ENCODE measurements at regions not wholly inside any gene's neighbourhood (a gene's known extent, or its start where the extent isn't known, plus 50 kb on each side); places are given as distances from the start of the nearest gene placed in this dataset.
"Not testable (repeated sequence)": the region's sequence is repeated elsewhere in the genome, so short reads cannot be mapped to it uniquely, and the experiment has no call there.

DNA sequence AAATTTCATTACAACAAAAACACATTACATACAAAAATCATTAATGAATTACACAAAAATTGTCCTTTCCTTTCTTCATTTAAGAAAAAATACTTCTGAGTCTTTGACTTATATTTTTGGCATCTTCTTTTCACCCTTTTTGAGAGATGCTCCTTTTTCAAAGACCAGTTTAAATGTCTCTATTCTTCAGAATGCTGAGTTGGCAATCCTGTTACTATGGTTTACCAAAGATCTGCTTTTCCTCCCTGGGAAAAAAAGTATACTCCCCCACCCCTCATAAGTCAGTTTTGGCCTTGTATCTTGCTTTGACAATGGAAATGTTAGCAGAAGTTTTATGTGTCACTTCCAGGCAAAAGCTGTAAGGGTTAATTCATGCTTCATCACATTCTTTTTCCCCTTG is 198.4 kb upstream of the GRM3 start:
- Mint-ChIP-seq H3K4me3 (no peak overlapping the region), H3K27me3 (no peaks in the 10 kb centered on the region), H3K27ac (no peak overlapping the region), H3K9me3 (peaks cover 3% of the 10 kb centered on the region), H3K36me3 (no peaks in the 10 kb centered on the region), H3K4me1 (no peaks in the 10 kb centered on the region)
- DNase-seq (ENCODE audit: low spot score in 2 of 2) (no peak), ATAC-seq (ENCODE audit: low read depth) (no peak)

DNA sequence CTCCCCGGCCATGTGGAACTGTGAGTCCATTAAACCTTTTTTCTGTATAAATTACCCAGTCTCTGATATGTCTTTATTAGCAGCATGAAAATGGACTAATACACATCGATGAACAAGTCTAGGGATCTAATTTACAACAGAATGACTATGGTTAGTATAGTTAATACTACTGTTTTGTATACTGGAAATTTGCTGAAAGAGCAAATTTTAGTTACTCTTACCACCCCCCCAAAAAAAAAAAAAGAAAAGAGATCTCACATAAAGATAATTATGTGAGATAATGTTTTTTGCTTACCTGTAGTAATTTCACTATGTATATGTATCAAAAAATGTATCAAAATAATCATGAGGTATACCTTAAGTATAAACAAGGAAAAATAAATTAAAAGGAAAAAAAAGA is 199.5 kb upstream of the GRM3 start:
- ATAC-seq (ENCODE audit: low read depth) = no peak
- no peak for DNase-seq (ENCODE audit: low spot score in 2 of 2)
- Mint-ChIP-seq H3K4me1 (no peaks in the 10 kb centered on the region), H3K27ac (no peak overlapping the region), H3K36me3 (no peaks in the 10 kb centered on the region), H3K9me3 (peaks cover 3% of the 10 kb centered on the region), H3K27me3 (no peaks in the 10 kb centered on the region), H3K4me3 (no peak overlapping the region)

- ATAC-seq (ENCODE audit: low read depth); H3K9me3 Mint-ChIP-seq; H3K27me3 Mint-ChIP-seq; H3K4me1 Mint-ChIP-seq; DNase-seq (ENCODE audit: low spot score in 2 of 2); H3K4me3 Mint-ChIP-seq; H3K36me3 Mint-ChIP-seq; H3K27ac Mint-ChIP-seq: not testable (repeated sequence)
These were observed 203.3 kb upstream of the GRM3 start for GRCh38 chr7:86440420-86440819.

DNA sequence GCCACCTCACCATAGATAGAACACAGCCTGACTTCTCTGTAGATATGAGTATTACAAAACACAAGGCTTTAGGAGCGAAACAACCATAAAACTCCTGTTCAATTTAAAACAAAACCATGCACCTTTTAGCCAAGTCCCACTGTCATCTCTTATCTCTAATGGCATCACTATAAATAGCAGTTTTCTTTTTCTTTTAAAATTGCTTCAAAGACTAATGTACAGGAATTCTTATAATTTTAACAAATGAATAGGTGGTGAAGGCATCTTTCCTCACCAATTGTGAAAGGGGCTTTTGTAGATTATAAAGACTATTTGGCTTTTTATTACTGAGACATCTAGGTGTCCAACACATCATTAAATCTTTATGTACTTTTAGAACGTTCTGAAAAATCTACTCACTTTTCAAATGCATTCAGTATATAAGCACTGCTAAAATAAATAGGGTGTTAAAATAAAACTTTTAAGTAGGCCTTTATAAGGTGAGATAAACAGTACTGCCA is 205.7 kb upstream of the GRM3 start:
- H3K27ac Mint-ChIP-seq = no peak overlapping the region
- no peaks in the 10 kb centered on the region for H3K9me3 Mint-ChIP-seq
- no peak for DNase-seq (ENCODE audit: low spot score in 2 of 2)
- H3K27me3 Mint-ChIP-seq = no peaks in the 10 kb centered on the region
- H3K4me1 Mint-ChIP-seq = no peaks in the 10 kb centered on the region
- H3K36me3 Mint-ChIP-seq = no peaks in the 10 kb centered on the region
- no peak overlapping the region for H3K4me3 Mint-ChIP-seq
- no peak for ATAC-seq (ENCODE audit: low read depth)

DNA sequence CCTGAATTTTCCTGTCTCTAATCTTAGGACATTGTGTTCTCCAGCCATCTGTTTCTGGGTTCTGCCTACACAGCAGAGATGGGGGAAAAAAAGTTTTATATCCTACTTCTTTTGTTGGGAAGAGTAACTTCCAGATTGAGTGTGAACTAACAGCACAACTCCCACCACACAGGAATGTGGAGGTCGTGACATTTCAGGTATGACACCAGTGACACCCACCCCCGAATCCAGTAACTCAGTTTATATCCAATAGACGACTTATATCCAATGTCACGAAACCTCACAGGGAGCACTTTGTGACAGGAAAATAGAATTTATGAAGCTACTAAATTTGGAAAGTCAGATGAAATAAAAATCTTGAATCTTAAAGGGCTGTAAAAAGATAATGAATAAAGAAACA is 211.9 kb upstream of the GRM3 start:
- H3K27ac Mint-ChIP-seq = no peak overlapping the region
- ATAC-seq (ENCODE audit: low read depth) = no peak
- H3K4me3 Mint-ChIP-seq = no peak overlapping the region
- no peak for DNase-seq (ENCODE audit: low spot score in 2 of 2)
- H3K9me3 Mint-ChIP-seq = no peaks in the 10 kb centered on the region
- no peaks in the 10 kb centered on the region for H3K36me3 Mint-ChIP-seq
- no peaks in the 10 kb centered on the region for H3K27me3 Mint-ChIP-seq
- no peaks in the 10 kb centered on the region for H3K4me1 Mint-ChIP-seq

- Mint-ChIP-seq H3K4me1 (no peaks in the 10 kb centered on the region), H3K9me3 (no peaks in the 10 kb centered on the region)
- DNase-seq (ENCODE audit: low spot score in 2 of 2) = no peak
These were observed 231.9 kb upstream of the GRM3 start for GRCh38 chr7:86411814-86412213.

DNA sequence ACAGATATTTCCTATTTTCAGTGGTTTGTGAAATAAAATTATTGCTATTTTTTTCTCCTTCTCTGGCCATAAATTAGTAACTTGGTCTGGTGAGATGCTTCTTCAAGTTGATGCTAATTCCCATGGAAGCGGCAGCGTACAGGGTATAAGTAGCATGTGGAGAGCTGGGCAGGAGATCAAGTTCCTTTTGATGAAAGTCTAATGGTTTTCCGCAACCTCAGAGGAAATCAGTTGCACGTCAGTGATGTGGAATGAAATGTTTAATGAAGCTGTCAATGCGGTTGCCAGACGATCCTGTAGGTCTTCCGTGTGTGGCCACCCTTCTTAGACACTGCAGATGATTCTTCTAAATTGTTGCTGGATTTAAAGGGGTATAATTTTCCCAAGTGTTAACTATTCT is 236.4 kb upstream of the GRM3 start:
- no peaks in the 10 kb centered on the region for H3K36me3 Mint-ChIP-seq
- H3K27me3 Mint-ChIP-seq = no peaks in the 10 kb centered on the region
- DNase-seq (ENCODE audit: low spot score in 2 of 2) (no peak), ATAC-seq (ENCODE audit: low read depth) (no peak)
- H3K9me3 Mint-ChIP-seq = no peaks in the 10 kb centered on the region
- no peaks in the 10 kb centered on the region for H3K4me1 Mint-ChIP-seq
- H3K4me3 Mint-ChIP-seq = no peak overlapping the region
- no peak overlapping the region for H3K27ac Mint-ChIP-seq

More at GRCh38 chr7:86411814-86412213, 231.9 kb upstream of the GRM3 start:
- H3K27me3 Mint-ChIP-seq = no peaks in the 10 kb centered on the region
- no peak for ATAC-seq (ENCODE audit: low read depth)
- H3K4me3 Mint-ChIP-seq = no peak overlapping the region
- no peak overlapping the region for H3K27ac Mint-ChIP-seq
- H3K36me3 Mint-ChIP-seq = no peaks in the 10 kb centered on the region

GRCh38 chr7:86391813-86392212 is 251.9 kb upstream of the GRM3 start:
- Mint-ChIP-seq H3K27me3 (no peaks in the 10 kb centered on the region), H3K9me3 (peaks cover 9% of the 10 kb centered on the region), H3K4me1 (no peaks in the 10 kb centered on the region), H3K4me3 (no peak overlapping the region), H3K27ac (no peak overlapping the region), H3K36me3 (no peaks in the 10 kb centered on the region)
- DNase-seq (ENCODE audit: low spot score in 2 of 2) = no peak
- no peak for ATAC-seq (ENCODE audit: low read depth)

- not testable (repeated sequence) for H3K27ac Mint-ChIP-seq; DNase-seq (ENCODE audit: low spot score in 2 of 2); H3K4me3 Mint-ChIP-seq; H3K27me3 Mint-ChIP-seq; H3K9me3 Mint-ChIP-seq; H3K36me3 Mint-ChIP-seq; H3K4me1 Mint-ChIP-seq; ATAC-seq (ENCODE audit: low read depth)
These were observed 268.1 kb upstream of the GRM3 start for GRCh38 chr7:86375602-86376001.

DNA sequence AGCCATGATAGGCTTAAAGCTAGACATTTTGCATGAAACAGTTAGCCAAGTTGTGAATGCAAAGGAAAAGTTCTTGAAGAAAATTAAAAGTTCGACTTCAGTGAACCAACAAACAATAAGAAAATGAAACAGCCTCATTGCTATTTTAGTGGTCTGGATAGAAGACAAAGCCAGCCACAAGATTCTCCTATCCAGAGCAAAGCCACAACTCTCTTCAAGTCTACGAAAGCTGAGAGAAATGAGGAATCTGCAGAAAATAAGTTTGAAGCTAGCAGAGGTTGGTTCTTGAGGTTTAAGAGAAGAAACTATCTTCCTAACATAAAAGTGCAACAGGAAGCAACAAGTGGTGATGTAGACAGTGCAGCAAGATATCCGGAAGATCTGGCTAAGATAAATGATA is 271.4 kb upstream of the GRM3 start:
- H3K27ac Mint-ChIP-seq = no peak overlapping the region
- no peaks in the 10 kb centered on the region for H3K36me3 Mint-ChIP-seq
- ATAC-seq (ENCODE audit: low read depth) (no peak), DNase-seq (ENCODE audit: low spot score in 2 of 2) (no peak)
- H3K4me1 Mint-ChIP-seq = no peaks in the 10 kb centered on the region
- no peaks in the 10 kb centered on the region for H3K27me3 Mint-ChIP-seq
- H3K9me3 Mint-ChIP-seq = peaks cover 3% of the 10 kb centered on the region
- no peak overlapping the region for H3K4me3 Mint-ChIP-seq

DNA sequence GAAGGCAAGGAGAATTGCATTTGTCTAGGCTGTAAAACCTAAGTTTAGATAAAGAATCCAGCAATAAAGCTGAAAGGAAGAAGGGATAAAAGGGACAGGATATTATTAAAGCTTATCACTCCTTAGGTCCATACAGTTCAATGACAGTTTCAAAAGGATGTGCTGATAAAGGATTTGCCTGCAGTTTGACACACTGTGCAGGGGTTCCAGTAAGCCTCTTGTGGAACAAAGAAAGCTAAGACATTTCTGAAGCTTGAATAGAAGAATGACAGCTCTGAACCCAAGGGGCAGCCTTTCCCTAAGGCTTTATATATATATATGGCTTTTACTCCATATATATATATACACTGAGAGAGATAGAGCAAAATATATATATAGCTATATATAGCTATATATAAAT is 276.8 kb upstream of the GRM3 start:
- Mint-ChIP-seq H3K4me1 (no peaks in the 10 kb centered on the region), H3K27ac (no peak overlapping the region), H3K27me3 (no peaks in the 10 kb centered on the region), H3K4me3 (no peak overlapping the region), H3K9me3 (peaks cover 2% of the 10 kb centered on the region), H3K36me3 (no peaks in the 10 kb centered on the region)
- DNase-seq (ENCODE audit: low spot score in 2 of 2) (no peak), ATAC-seq (ENCODE audit: low read depth) (no peak)

GRCh38 chr7:86340407-86340806 is 303.3 kb upstream of the GRM3 start:
- H3K27ac Mint-ChIP-seq; DNase-seq (ENCODE audit: low spot score in 2 of 2); H3K27me3 Mint-ChIP-seq; H3K4me3 Mint-ChIP-seq; H3K4me1 Mint-ChIP-seq; ATAC-seq (ENCODE audit: low read depth); H3K36me3 Mint-ChIP-seq; H3K9me3 Mint-ChIP-seq: not testable (repeated sequence)

- H3K36me3 Mint-ChIP-seq = no peaks in the 10 kb centered on the region
- peaks cover 3% of the 10 kb centered on the region for H3K9me3 Mint-ChIP-seq
- H3K4me1 Mint-ChIP-seq = no peaks in the 10 kb centered on the region
- ATAC-seq (ENCODE audit: low read depth) (no peak), DNase-seq (ENCODE audit: low spot score in 2 of 2) (no peak)
- H3K4me3 Mint-ChIP-seq = no peak overlapping the region
- H3K27ac Mint-ChIP-seq = no peak overlapping the region
- no peaks in the 10 kb centered on the region for H3K27me3 Mint-ChIP-seq
These were observed 304.7 kb upstream of the GRM3 start for GRCh38 chr7:86339051-86339450.

GRCh38 chr7:86328801-86329433 is 314.8 kb upstream of the GRM3 start:
- H3K4me1 Mint-ChIP-seq = no peaks in the 10 kb centered on the region
- ATAC-seq (ENCODE audit: low read depth) (no peak), DNase-seq (ENCODE audit: low spot score in 2 of 2) (no peak)
- no peak overlapping the region for H3K27ac Mint-ChIP-seq
- H3K9me3 Mint-ChIP-seq = peaks cover 1% of the 10 kb centered on the region
- H3K27me3 Mint-ChIP-seq = no peaks in the 10 kb centered on the region
- H3K4me3 Mint-ChIP-seq = no peak overlapping the region
- H3K36me3 Mint-ChIP-seq = no peaks in the 10 kb centered on the region

- H3K4me3 Mint-ChIP-seq = no peak overlapping the region
- H3K27me3 Mint-ChIP-seq = no peaks in the 10 kb centered on the region
- peaks cover 1% of the 10 kb centered on the region for H3K9me3 Mint-ChIP-seq
- H3K27ac Mint-ChIP-seq = no peak overlapping the region
- DNase-seq (ENCODE audit: low spot score in 2 of 2) (no peak), ATAC-seq (ENCODE audit: low read depth) (no peak)
- H3K36me3 Mint-ChIP-seq = no peaks in the 10 kb centered on the region
- H3K4me1 Mint-ChIP-seq = no peaks in the 10 kb centered on the region
These were observed 316.9 kb upstream of the GRM3 start for GRCh38 chr7:86326847-86327246.

Data from memory B cell (primary cell).